HG03135 (cell line): ENCODE measurements at regions not wholly inside any gene's neighbourhood (a gene's known extent, or its start where the extent isn't known, plus 50 kb on each side); places are given as distances from the start of the nearest gene placed in this dataset.
"Not testable (repeated sequence)": the region's sequence is repeated elsewhere in the genome, so short reads cannot be mapped to it uniquely, and the experiment has no call there.

Experiments used
- ATAC-seq: cut with Tn5 transposase; IDR thresholded peaks from one replicate; pipeline ENCODE4 v1.9.1; 2021; ENCODE audit warnings: mild to moderate bottlenecking, moderate library complexity; ENCODE audit not compliant: unreplicated experiment

DNA sequence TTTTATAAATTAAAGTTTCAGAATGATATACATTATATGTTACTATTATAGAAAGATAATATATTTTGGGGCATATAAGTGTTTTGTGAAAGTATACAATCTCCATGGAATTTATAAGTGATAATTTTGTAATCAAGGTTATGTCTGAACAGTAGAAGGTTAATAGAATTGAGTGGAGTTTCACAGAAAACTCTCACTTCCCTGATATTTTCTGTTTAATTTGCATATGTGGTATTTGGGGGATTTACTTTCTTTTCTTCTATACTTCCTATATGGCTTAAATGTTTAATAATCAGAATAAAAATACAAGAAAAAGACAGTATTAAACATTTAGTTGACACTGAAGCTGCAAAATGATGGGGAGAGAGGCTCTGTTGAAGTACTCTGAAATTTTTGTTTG, 848.5 kb downstream of the DACH1 start:
- no peak for ATAC-seq

DNA sequence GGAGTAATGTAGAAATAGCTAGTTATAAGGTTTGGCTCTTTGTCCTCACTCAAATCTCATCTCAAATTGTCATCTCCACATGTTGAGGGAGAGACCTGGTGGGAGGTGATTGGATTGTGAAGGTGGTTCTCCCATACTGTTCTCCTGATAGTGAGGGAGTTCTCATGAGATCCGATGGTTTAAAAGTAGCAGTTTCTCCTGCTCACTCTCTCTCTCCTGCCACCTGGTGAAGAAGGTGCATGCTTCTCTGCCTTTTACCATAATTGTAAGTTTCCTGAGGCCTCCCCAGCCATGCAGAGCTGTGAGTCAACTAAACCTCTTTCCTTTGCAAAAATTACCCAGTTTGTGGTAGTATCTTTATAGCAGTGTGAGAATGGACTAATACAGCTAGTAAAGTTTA, 849.4 kb downstream of the DACH1 start:
- ATAC-seq = no peak

DNA sequence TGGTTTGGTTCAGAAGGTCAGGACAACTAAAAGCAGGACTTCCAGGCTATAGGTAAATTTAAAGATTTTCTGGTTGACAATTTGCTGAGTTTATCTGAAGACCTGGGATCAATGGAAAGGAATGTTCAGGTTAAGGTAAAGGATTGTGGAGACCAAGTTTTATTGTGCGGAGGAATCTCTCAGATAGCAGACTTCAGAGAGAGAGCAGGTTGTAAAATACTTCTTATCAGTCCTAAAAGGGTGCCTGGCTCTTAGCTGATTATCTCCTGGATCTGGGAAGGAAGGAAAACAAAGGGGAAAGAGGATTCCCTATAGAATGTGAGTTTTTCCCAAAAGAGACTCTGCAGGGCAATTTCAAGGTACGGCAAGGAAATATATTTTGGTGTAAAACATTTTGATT, 851.5 kb downstream of the DACH1 start:
- no peak for ATAC-seq

DNA sequence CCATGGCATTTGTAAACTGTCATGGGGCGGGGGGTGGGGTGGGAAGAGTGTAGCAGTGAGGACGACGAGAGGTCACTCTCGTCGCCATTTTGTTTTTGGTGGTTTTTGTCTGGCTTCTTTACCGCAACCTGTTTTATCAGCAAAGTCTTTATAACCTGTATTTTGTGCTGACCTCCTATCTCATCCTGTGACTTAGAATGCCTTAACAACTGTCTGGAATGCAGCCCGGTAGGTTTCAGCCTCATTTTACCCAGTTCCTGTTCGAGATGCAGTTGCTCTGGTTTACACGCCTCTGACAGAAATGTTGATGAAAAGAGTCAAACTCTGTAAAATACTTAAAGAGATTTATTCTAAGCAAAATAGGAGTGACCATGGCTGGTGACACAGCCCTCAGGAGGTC, 852.0 kb downstream of the DACH1 start:
- ATAC-seq = no peak

DNA sequence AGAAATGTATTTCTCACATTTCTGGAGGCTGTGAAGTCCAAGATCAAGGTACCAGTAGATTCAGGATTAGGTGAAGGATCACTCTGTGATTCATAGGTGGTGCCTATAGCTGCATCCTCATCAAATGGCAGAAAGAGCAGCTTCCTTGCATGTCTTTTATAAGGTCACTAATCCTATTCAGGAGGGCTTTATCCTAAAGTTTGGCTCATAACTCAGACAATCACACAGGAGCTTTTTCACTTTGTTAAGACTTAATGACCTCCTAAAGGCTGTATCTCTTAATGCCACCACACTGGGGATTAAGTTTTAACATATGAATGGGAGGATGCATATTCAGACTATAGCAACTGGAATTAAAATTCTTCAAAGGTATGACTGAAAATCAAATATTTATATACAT, 861.1 kb downstream of the DACH1 start:
- ATAC-seq = no peak

DNA sequence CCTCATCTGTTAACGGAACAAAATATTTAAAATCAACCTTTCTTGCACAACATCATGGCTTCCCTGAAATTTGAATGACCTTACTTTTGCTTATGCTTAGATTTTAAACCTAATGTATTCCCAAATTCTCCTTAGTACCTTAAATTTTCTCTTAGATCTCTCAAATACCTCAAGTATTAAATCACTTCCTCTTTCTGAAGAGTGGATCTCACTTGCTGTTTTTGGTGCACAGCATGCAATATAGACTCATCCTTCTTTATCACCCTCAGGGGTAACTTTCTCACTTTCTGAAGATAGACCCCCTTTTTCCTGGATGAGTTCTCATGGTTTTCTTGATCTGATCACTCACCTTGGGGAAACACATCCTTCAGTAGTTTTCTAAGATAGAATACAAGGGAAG, 871.7 kb downstream of the DACH1 start:
- ATAC-seq = no peak

DNA sequence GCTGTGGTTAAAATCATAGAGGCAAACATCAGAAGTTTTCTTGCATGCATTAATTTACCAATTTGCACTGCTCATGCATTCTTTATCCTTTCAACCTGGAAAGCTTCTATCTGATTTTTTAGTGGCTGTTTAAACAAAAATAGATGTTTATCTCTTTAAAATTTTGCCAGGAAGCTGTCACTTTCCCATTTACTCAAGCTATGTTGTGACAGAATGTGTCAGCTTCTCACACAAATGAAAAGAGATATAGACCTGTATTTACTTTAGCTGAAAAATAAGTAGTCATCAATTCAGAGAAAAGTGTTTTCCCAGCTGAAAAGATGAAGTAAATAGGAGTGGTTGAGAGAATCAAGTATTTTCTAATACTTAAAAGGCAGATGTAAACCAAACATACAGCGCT, 872.8 kb downstream of the DACH1 start:
- ATAC-seq = no peak

DNA sequence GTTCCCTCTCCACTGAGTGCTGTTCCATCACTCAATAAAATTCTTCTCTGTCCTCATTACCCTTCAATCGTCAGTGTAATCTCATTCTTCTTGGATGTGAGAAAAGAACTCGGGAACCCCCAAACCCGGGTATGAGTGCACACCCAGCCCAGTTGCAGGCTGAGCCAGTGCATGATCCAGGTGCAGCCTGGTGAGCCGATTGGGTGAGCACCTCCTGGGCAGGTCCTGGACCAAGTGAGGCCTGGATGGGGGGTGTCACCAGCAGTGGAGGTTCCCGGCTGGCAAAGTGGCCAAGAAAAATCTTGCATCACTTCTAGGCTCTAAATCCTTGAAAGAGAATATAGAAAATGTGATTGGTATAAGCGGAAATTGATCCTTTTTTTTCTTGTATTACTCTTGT, 878.8 kb upstream of the KLHL1 start:
- no peak for ATAC-seq

DNA sequence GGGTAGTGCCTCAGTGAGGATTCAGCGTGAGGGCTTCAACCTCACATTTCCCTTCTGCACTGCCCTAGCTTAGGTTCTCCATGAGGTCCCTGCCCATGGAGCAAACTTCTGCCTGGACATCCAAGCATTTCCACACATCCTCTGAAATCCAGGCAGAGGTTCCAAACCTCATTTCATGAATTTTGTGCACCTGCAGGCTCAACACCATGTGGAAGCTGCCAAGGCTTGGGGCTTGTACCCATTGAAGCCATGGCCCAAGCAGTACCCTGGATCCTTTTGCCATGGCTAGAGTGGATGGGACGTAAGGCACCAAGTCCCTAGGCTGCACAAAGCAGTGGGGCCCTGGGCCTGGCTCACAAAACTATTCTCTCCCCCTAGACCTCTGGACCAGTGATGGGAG, 877.1 kb upstream of the KLHL1 start:
- no peak for ATAC-seq

DNA sequence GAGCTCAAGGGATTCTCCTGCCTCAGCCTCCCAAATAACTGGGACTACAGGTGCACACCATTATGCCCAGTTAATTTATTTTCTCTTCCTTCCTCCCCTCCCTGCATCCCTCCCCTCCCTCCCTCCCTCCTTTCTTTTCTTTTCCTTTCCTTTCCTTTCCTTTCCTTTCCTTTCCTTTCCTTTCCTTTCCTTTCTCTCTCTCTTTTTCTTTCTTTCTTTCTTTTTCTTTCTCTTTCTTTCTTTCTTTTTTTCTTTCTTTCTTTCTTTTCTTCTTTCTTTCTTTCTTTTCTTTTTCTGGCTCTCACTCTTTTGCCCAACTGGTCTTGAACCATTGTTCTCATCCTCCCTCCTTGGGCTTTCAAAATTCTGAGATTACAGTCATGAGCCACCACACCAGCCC, 873.0 kb upstream of the KLHL1 start:
- not testable (repeated sequence) for ATAC-seq

DNA sequence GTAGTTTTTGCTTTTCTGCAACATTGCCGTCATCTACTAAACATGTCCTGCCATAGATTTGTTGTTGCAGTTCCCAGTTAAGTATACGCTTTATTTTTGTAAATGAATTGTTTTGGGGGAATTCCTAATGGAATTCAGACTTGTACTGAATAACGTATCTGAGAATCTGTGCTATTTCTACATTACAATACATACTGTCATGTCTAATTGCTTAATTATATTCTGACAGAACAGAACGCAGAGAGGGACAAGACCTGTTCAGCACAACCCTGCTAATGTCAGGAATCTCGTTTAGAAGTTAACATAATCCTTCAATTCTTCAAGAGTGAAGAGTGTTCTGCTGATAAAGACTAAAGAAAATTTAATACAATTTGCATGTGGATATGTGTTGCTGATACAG, 861.1 kb upstream of the KLHL1 start:
- no peak for ATAC-seq

DNA sequence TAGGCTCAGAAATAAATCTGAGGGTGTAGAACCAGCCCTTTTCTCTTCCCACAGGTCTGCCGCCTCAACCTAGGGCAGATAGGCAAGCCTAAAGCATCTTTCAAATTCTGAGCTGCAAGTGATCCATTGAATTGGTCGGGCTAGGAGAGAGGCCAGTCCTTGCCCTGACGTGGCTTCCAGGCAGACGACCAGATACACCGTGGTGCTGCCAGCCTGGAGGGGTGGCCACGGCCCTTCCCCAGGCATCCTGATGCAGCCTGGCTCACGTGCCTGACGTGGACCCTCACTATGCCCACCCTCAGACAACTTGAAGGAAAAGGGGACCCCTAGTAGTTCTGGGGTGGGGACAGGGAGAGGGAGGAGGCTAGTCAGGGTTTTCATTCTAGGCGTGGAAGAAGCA, 859.3 kb upstream of the KLHL1 start:
- no peak for ATAC-seq

DNA sequence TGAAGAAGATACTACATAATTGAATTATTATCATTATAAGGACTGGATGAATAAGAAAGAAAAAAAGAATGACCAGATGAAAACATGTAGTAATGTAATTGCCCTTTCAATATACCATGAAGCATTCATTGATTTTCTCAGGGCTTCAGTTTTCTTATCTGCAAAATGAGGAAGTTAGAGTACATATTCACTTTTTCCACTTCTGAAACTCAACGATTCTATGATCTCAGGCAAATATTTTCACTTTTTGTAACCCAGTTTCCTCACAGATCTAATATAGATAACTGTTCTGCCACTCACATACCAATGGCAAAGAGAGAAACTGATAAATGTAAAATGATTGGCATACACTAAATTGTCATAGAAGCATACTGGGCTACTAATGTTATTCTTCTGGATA, 856.6 kb upstream of the KLHL1 start:
- no peak for ATAC-seq

DNA sequence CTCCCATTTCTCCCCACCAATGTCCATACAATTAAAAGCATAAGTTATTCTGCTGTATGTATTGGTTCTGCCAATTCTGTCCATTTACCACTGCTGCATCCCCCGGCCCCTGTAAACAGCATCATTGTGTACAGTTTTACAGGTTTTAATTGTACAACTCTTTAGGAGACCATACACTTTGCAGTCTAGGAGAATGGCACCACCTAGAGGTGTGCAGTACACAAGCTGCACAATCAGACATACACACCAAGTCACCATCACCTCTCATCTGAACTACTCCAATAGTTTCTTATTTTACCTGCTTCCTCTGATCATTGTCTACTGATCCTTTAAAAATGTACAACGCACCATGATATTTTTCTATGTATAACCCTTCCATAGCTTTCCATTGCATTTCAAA, 855.9 kb upstream of the KLHL1 start:
- ATAC-seq = no peak

DNA sequence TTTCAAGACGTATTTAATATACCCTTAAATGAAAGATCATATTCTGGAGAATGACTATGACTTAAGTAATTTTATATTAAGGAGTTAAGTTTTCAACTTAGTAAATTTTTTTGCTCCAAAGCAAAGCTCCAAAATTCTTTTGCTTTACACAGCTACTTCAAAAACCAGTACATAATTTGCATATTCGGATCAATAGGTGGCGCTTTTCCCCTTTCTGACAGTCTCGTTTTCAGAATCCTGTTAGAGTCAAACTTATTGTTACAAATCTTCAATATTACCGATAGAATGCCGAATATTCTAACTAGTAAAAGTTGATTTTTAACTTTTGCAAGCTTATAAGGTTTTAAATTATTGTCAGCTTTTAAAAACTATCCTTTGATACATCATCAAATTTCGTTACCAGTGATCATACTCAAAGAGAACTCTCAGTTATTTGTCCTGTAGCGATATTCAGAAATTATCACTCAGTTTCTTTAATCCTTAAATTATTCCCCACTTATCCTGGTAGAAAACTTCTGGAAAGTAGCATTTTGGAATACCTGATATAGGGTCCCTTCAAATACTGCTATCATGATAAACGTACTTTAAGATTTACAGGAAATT, 852.7 kb upstream of the KLHL1 start:
- ATAC-seq = no peak

DNA sequence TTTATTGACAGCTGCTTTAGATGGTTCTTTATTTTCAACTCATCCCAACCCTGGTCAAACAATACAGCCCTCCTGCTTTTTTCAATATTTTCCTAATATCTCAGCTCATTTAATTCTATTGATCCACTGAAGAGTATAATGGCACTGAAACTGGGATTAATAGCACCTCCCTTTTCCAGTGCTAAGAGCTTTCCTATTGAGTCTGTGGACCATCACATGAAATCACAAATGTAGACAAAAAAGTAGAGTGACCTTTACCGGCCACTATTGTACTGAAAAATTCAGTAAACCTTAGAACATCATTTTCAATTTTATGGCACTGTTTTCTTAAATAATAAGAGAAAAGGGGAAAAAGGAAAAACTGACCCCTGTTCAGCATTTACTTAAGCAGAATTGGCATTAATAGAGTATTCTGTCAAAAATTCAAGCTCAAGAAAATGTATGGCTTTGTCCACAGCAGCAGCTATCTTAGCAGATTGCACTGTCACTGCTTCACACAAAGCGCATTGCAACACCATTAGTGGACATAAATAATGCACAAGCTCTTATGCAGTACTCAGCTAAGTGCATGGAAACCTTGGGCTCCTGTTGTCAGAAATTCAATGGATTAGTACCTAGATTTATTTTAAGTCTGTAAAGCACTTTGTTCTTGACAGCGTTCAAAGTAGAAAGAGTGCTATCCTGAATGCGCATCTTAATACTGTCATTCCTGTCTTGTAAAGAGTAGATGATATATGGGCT, 851.0 kb upstream of the KLHL1 start:
- ATAC-seq = no peak

DNA sequence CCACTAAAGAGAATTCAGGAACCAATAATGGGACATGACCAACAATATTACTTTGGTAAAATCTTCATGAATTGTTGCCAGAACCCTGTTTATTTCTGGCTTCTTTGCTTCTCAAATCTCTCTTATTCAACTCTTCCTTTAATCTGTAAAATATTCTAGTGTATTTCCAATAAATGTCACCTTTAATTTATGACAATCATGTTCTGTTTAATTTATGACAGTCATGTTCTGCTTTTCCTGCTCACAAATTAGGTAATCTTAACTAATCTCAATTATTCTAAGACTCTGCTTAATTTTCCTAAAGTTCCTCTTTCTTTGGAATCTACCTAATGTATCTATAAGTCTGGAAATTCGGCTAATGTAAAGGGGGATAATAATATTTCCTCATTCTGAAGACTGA, 847.6 kb upstream of the KLHL1 start:
- no peak for ATAC-seq

DNA sequence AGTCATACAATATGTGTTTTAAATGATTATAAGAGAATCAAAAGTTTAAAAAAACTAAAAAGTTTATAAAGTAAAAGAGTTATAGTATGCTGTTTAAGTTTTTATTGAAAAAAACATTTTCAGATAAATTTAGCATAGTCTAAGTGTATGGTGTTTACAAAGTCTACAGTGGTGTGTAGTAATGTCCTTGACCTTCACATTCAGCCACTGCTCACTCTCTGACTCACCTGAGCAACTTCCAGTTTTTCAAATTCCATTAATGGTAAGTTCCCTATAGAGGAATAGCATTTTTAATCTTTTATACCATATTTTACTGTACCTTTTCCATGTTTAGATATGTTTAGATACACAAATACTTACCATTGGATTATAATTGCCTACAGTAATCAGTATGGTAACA, 842.4 kb upstream of the KLHL1 start:
- ATAC-seq = no peak

DNA sequence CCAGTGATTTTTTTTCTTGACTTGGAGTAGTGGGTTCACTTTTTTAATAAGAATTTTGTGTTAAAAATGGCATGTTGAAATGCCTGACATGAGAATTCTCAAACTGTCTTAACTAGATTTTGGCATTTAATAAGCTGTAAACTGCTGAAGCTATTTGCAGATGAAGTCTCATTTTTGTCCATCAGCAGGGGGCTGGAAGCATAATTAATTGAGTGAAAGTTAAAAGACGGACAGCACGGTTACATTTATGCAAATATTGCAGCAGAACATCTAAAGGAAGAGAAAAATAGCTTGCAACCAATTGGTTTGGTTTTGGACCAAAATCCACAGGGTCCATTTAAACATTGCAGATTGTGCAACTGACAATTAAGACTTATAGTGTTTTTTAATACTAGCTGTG, 837.3 kb upstream of the KLHL1 start:
- ATAC-seq = no peak

DNA sequence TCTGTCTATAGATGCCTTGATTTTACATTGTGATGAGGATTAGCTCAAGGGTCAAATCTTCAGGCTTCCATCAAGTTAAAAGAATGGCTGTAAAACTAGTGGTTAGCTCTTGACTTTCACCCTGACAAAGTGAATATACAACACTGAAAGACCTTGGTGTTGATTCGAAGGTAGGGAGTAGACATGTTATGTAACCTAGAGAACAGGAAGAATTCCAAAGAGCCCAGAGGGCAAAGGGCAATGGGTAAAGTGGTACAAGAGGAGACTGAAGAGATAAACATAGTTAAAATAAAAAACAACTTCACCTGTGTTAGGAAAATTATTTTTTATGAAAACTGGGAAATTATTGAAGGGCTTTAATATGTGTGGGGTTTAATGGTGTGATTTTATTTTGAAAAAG, 833.2 kb upstream of the KLHL1 start:
- no peak for ATAC-seq

DNA sequence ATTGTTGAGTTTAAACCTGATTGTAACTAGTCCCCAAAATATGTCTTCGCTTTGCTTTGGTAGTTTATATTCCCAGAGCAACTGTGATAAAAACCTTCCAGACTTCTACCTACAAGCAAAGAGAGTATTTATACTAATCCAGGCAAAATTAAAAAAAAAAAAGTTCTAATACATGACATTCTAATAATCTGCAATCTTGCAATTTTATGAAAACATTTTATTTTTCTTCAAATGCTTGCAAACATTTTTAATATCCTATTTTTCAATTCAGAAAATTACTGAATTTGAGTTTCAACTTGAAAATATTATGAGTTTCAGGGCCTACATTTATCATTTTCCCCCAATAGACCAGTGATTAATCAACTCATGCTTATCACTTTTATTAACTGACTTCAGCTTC, 830.2 kb upstream of the KLHL1 start:
- no peak for ATAC-seq

DNA sequence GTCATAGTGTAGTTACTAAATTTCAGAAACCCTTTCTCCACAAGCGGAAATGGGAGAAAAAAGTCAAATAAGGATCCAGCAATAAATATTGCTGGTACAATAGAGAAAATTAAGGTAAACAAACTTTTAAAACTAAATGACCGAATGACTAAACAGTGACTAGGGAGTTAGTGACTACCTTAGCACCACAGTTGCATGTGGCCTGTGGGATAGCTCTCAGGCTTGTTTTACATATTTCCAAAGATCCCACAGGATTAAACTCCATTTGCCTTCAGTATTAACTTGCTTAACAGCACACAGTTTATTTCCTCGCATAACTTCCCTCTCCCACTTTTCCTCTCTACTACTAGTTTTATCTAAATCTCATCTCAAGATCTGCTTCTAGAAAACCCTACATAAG, 824.3 kb upstream of the KLHL1 start:
- no peak for ATAC-seq
